ENCODE measurements at regions not wholly inside any gene's neighbourhood (a gene's known extent, or its start where the extent isn't known, plus 50 kb on each side); places are given as distances from the start of the nearest gene placed in this dataset.

DNA sequence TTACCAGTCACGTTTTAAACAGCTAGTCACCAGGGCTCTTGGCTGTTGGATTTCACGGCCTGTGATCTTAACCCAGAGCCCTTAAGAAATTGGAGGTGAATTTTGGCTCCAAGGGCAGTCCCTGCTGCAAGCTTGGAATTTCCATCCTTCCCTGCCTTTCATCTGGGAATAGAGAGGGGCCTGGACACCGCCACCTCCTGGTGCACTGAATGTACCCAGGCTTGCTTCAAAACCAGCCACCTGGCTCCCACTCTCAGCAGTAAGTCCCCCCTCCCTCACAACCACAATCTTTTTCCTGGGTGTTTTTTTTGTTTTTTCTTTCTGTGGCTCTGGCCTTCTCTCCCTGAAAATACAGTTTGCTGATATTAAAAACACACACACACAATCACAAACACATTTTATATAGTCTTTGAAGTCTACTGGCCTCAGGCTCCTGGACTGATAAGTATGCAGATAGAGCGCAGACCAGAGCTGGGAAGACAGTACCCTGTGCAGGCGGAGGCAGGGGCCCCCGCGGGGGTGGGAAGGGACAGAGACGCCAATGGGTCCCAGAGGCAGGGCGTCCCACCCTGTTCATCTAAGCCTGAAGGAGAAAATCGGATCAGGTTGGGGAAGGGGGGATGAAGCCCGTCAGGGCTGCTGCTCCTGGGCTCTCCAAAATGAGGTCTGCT is 65.8 kb upstream of the IGSF21 start:
- TF ChIP-seq ZFX (IDR thresholded peaks at IDR 0.05): no peak
- TF ChIP-seq, protein P1, sequence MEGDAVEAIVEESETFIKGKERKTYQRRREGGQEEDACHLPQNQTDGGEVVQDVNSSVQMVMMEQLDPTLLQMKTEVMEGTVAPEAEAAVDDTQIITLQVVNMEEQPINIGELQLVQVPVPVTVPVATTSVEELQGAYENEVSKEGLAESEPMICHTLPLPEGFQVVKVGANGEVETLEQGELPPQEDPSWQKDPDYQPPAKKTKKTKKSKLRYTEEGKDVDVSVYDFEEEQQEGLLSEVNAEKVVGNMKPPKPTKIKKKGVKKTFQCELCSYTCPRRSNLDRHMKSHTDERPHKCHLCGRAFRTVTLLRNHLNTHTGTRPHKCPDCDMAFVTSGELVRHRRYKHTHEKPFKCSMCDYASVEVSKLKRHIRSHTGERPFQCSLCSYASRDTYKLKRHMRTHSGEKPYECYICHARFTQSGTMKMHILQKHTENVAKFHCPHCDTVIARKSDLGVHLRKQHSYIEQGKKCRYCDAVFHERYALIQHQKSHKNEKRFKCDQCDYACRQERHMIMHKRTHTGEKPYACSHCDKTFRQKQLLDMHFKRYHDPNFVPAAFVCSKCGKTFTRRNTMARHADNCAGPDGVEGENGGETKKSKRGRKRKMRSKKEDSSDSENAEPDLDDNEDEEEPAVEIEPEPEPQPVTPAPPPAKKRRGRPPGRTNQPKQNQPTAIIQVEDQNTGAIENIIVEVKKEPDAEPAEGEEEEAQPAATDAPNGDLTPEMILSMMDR (conservative IDR thresholded peaks at IDR 0.05): no peak; the same call in 1 of the 2 replicates
- peak overlapping the region; percentile 46 for H3K27ac ChIP-seq

DNA sequence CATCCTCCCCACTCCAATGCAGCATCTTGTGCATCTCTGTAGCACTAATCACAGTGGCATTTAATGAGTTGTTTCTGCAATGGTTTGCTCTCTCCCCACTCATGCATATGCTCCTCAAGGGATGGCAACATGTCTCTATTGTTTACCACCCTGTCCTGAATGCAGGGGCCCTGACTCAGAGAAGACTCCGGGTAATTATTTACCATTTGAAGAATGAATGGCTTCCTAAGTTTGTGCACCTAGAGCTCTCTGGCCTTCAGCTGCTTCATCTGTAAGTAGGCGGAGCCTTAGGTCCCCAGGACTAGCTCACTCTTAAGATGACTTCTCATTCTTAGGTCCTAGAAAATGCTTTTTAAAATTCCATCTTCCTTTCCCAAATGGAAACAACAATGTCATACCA is 63.7 kb upstream of the IGSF21 start:
- no peak overlapping the region for H3K27ac ChIP-seq
- TF ChIP-seq ZFX (IDR thresholded peaks at IDR 0.05): no peak
- TF ChIP-seq, protein P1 (conservative IDR thresholded peaks at IDR 0.05): no peak

DNA sequence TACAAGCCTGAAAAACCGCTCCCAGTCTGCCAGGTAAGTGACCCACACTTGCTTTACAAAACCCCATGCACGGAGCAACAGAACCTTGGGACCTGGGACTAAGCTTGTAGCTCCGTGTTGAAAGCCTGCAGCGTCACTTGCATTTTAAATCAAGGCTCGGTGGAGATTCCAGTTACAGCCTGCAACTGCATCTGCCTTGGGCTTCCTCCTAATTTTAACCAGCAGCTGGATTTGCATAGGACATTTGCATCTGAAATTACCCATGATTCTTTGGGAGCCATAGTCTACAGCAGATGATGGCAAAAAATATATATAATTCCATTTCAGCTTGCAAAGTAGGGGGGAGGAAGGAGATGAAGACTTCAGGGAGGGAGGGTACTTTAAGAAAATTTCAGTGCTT is 62.4 kb upstream of the IGSF21 start:
- TF ChIP-seq, protein P1 (conservative IDR thresholded peaks at IDR 0.05): no peak
- no peak for TF ChIP-seq ZFX (IDR thresholded peaks at IDR 0.05)
- H3K27ac ChIP-seq: no peak overlapping the region

DNA sequence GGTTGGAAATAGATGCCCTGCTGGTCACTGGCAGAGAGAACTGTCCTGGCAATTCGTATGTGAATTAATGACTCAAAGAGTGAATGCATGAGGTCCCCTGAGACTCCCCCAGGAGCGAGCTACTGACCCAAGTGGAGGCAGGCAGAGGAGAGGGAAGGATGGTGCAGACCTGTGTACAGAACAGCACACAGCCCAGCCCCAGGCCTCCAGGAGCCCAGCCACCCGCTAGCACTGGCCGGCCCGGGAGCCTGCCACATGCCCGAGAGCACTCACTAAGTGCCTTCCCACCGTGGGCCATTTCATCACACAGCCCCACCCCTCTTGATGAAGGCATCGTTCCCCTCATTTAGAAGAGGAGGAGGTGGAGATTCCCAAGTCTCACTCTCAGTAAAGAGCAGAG is 62.0 kb upstream of the IGSF21 start:
- TF ChIP-seq, protein P1 (conservative IDR thresholded peaks at IDR 0.05): no peak
- no peak for TF ChIP-seq ZFX (IDR thresholded peaks at IDR 0.05)
- no peak overlapping the region for H3K27ac ChIP-seq

DNA sequence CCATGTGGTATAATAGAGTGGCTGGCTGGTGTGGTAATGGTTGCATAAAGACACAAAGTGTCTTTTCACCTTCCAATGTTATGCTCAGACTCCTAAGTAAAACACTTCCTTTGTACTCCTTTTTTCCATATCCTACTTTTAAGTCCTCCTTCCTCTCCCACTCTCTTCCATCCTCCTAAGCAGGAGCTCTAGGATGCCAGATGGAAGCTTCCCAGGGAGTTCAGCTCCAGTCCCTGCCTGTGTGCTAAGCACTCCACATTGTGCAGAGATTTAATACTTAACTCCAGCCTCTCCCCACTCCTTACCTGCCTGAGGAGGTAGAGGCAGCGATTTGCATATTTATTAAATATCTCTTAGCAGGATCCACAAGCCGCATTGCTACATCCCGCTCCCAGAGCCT is 60.5 kb upstream of the IGSF21 start:
- no peak for TF ChIP-seq ZFX (IDR thresholded peaks at IDR 0.05)
- TF ChIP-seq, protein P1 (conservative IDR thresholded peaks at IDR 0.05): no peak
- H3K27ac ChIP-seq: no peak overlapping the region

DNA sequence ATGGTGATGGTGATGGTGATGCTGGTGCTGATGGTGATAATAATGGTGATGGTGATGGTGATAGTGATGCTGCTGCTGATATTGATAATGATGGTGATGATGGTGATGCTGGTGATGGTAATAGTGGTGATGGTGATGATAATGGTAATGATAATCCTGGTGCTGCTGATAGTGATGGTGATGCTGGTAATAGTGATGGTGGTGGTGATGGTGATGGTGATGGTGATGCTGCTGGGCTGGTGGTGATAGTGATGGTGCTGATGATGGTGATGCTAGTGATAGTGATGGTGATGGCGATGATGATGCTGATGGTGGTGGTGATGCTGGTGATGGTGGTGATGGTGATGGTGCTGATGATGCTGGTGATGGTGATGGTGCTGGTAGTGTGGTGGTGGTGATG is 58.4 kb upstream of the IGSF21 start:
- TF ChIP-seq, protein P1 (conservative IDR thresholded peaks at IDR 0.05): no peak
- TF ChIP-seq ZFX (IDR thresholded peaks at IDR 0.05): no peak
- no peak overlapping the region for H3K27ac ChIP-seq

DNA sequence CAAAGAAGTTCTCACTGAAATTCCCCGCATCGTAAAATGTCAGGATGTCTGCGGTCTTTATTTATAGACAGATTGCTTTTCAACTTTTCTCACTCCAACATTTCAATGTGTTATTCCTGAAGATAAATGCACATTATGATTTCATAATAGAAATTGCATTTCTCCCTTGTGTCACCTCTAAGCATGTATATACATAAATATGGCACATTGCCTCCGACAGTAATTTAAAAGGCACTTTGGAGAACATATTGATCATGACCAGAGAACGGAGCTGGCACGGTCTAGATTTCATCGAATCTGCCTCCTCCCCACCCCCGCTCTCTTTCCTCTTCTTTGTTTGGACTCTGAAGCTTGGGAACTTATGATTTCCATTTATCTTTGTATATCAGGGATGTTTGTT is 54.9 kb upstream of the IGSF21 start:
- TF ChIP-seq, protein P1 (conservative IDR thresholded peaks at IDR 0.05): no peak
- TF ChIP-seq ZFX (IDR thresholded peaks at IDR 0.05): no peak
- no peak overlapping the region for H3K27ac ChIP-seq
